Panc1 (cell line): ENCODE measurements at regions not wholly inside any gene's neighbourhood (a gene's known extent, or its start where the extent isn't known, plus 50 kb on each side); places are given as distances from the start of the nearest gene placed in this dataset.
"Not testable (repeated sequence)": the region's sequence is repeated elsewhere in the genome, so short reads cannot be mapped to it uniquely, and the experiment has no call there.

Experiments
- ATAC-seq: fragments of 200-7000 bp; cut with Tn5 transposase; 2 replicates; pipeline ENCODE4 v1.9.1; 2020; ENCODE audit warnings: mild to moderate bottlenecking, moderate library complexity
- BruUV-seq: library from RNA; stranded (reverse); fragments of 400-500 nt; replicated peaks from 2 replicates; lab custom pipeline; 2021; lab: Mats Ljungman, UMichigan
- CTCF ChIA-PET: fragments of 300-600 bp; sonication (Branson Sonifier 250); formaldehyde crosslinking; loops from one replicate; lab custom pipeline; 2022; ENCODE audit warnings: antibody characterized with exemption; lab: Charles Lee
- POLR2A ChIA-PET: fragments of 300-600 bp; sonication (Branson Sonifier 250); formaldehyde crosslinking; loops from one replicate; lab custom pipeline; 2022; ENCODE audit warnings: antibody characterized with exemption; lab: Charles Lee
- DNase-seq: peaks from one replicate; pipeline ENCODE4 v3.0.0-alpha.2; 2010; ENCODE audit warnings: low read depth, low spot score
- H3K27ac ChIP-seq: 2 replicates; pipeline ENCODE4 v1.5.1; 2011; ENCODE audit warnings: mild to moderate bottlenecking, low read length, inconsistent platforms
- H3K27me3 ChIP-seq: fragments of 200-500 bp; sonication (Bioruptor generic); 2 replicates; pipeline ENCODE4 v1.6.0; 2014; ENCODE audit warnings: low read length, inconsistent platforms; ENCODE audit not compliant: control insufficient read depth, insufficient read depth
- H3K36me3 ChIP-seq: fragments of 200-500 bp; sonication (Bioruptor generic); 2 replicates; pipeline ENCODE4 v1.5.1; 2014; ENCODE audit warnings: inconsistent platforms, mild to moderate bottlenecking, low read length, moderate library complexity; ENCODE audit not compliant: control insufficient read depth, insufficient read depth
- H3K4me1 ChIP-seq: 2 replicates; pipeline ENCODE4 v1.5.1; 2011; ENCODE audit warnings: inconsistent platforms, mild to moderate bottlenecking, low read length, moderate library complexity; ENCODE audit not compliant: control insufficient read depth, insufficient read depth
- H3K4me3 ChIP-seq, 2 experiments: 2 replicates each; pipeline ENCODE4 v1.5.1; 2011 to 2012; ENCODE audit warnings: low read depth in 2 of 2, low read length in 2 of 2, mild to moderate bottlenecking in 2 of 2, inconsistent platforms in 1 of 2, moderate library complexity in 1 of 2
- H3K9me3 ChIP-seq: fragments of 200-500 bp; sonication (Bioruptor generic); 2 replicates; pipeline ENCODE4 v1.5.1; 2014; ENCODE audit warnings: low read depth, mild to moderate bottlenecking, inconsistent platforms, low read length, moderate library complexity; ENCODE audit not compliant: control insufficient read depth, insufficient read depth
- SIN3A ChIP-seq: IDR thresholded peaks from 2 replicates; pipeline ENCODE4 v1.6.1; 2012; ENCODE audit warnings: low read depth, mild to moderate bottlenecking, low read length, moderate library complexity, borderline replicate concordance; ENCODE audit not compliant: insufficient read depth
- TCF7L2 ChIP-seq: IDR thresholded peaks from 2 replicates; pipeline ENCODE4 v1.6.1; 2011; ENCODE audit warnings: mild to moderate bottlenecking, low read depth, low read length, inconsistent platforms
- in situ Hi-C: cut with HindIII; loops from 2 replicates; pipeline ENCODE4 v1.10.0; 2016; ENCODE audit warnings: low sequenced_read_pairs, low pct_unique_long_range_greater_than_20kb
- intact Hi-C: fragments of 100-400 bp; cut with micrococcal nuclease; formaldehyde crosslinking; loops from one replicate; pipeline ENCODE4 v1.10.0; 2022; ENCODE audit not compliant: unreplicated experiment
- TF ChIP-seq, protein P1 (sequence below): fragments of 450-650 bp; IDR thresholded peaks from 2 replicates; pipeline ENCODE4 v1.5.1; 2017; ENCODE audit warnings: mild to moderate bottlenecking
- TF ChIP-seq, protein P2 (sequence below), 2 experiments: IDR thresholded peaks; 2 replicates each; pipeline ENCODE4 v1.6.1; 2011 to 2012; ENCODE audit warnings: low read depth in 2 of 2, control low read depth in 1 of 2, low read length in 1 of 2, mild to moderate bottlenecking in 1 of 2, moderate library complexity in 1 of 2; ENCODE audit not compliant: insufficient read depth in 1 of 2

DNA sequence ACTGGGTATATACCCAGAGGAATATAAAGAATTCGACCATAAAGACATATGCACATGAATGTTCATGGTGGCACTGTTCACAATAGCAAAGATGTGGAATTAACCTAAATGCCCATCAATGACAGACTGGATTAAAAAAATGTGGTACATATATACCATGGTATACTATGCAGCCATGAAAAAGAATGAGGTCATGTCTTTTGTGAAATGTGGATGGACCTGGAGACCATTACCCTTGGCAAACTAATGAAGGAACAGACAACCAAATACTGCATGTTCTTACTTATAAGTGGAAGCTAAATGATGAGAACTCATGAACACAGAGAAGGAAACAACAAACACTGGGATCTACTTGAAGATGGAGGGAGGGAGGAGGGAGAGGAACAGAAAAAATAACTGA is 186.7 kb upstream of the SSTR4 start:
- no peak overlapping the region for H3K27ac ChIP-seq
- no peaks in the 10 kb centered on the region for H3K36me3 ChIP-seq
- no peaks in the 10 kb centered on the region for H3K27me3 ChIP-seq
- ChIA-PET CTCF (no interaction called here), POLR2A (no interaction called here)
- no peaks in the 10 kb centered on the region for H3K9me3 ChIP-seq
- in situ Hi-C loops, result no loop called here
- H3K4me1 ChIP-seq, result no peaks in the 10 kb centered on the region
- BruUV-seq, result no TSS peak
- TF ChIP-seq SIN3A, result no peak
- intact Hi-C loops, result no loop called here
- no peak overlapping the region for H3K4me3 ChIP-seq
- ATAC-seq (no peak), DNase-seq (no peak)

DNA sequence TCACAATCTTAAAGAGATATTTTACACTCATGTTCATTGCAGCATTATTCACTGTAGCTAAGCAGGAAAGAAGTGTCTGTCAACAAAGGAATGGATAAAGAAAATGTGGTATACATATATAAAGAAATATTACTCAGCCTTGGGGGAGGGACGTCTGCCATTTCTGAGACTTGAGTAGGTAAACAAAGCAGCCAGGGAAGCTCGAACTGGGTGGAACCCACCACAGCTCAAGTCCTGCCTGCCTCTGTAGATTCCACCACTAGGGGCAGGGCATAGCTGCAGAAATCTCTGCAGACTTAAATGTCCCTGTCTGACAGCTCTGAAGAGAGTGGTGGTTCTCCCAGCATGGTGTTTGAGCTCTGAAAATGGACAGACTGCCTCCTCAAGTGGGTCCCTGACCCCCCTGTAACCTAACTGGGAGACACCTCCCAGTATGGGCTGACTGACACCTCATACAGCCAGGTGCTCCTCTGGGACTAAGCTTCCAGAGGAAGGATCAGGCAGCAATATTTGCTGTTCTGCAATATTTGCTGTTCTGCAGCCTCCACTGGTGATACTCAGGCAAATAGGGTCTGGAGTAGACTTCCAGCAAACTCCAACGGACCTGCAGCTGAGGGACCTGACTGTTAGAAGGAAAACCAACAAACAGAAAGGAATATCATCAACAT is 183.3 kb upstream of the SSTR4 start:
- intact Hi-C loops, H3K36me3 ChIP-seq, H3K4me3 ChIP-seq, H3K27ac ChIP-seq, BruUV-seq, DNase-seq, in situ Hi-C loops, H3K4me1 ChIP-seq, H3K27me3 ChIP-seq, CTCF ChIA-PET, POLR2A ChIA-PET, H3K9me3 ChIP-seq, ATAC-seq: not testable (repeated sequence)
- TF ChIP-seq, protein P1, sequence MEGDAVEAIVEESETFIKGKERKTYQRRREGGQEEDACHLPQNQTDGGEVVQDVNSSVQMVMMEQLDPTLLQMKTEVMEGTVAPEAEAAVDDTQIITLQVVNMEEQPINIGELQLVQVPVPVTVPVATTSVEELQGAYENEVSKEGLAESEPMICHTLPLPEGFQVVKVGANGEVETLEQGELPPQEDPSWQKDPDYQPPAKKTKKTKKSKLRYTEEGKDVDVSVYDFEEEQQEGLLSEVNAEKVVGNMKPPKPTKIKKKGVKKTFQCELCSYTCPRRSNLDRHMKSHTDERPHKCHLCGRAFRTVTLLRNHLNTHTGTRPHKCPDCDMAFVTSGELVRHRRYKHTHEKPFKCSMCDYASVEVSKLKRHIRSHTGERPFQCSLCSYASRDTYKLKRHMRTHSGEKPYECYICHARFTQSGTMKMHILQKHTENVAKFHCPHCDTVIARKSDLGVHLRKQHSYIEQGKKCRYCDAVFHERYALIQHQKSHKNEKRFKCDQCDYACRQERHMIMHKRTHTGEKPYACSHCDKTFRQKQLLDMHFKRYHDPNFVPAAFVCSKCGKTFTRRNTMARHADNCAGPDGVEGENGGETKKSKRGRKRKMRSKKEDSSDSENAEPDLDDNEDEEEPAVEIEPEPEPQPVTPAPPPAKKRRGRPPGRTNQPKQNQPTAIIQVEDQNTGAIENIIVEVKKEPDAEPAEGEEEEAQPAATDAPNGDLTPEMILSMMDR, result peak; percentile 73

DNA sequence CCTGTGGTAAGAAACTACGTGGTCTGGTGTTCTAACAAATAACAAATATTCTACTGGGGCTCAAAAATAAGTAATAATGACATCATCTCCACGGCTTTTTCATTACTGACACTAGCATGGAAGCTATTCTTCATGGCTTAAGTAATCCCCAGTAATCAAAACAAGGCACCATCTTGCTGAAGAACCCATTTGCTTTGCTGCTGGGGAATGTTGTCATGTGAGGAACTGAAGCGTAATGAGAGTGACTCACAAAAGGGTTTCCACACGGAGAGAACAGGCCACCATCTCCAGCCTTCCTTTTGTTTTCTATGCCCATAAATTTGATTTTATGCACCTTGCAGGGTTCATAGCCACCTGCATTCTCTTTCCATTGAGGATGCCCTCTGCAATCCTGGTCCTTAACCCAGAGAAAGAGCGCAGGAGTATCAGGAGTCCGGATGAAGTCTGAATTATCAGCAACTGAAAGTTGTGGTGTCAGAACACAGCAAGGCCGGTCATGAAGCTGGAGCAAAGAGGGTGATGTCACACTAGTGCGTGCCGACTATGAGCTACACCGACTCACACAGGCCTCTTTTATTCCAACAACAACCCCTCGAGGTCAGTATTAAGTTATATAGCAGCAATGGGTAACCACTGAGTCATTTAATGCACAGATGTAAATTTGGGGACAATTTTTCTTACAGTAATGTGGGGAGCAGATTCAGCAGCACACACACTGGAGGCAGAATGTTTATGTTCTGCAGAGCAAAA is 173.7 kb upstream of the SSTR4 start:
- ChIA-PET CTCF (no interaction called here), POLR2A (no interaction called here)
- Histone ChIP-seq H3K27me3 (no peaks in the 10 kb centered on the region), H3K9me3 (no peaks in the 10 kb centered on the region), H3K4me3 (no peak overlapping the region), H3K4me1 (no peaks in the 10 kb centered on the region), H3K27ac (no peak overlapping the region), H3K36me3 (no peaks in the 10 kb centered on the region)
- DNase-seq, result no peak
- BruUV-seq, result no TSS peak
- intact Hi-C loops, result no loop called here
- in situ Hi-C loops, result no loop called here
- ATAC-seq, result no peak
- no peak for TF ChIP-seq TCF7L2
- TF ChIP-seq SIN3A, result no peak
- TF ChIP-seq, protein P2, sequence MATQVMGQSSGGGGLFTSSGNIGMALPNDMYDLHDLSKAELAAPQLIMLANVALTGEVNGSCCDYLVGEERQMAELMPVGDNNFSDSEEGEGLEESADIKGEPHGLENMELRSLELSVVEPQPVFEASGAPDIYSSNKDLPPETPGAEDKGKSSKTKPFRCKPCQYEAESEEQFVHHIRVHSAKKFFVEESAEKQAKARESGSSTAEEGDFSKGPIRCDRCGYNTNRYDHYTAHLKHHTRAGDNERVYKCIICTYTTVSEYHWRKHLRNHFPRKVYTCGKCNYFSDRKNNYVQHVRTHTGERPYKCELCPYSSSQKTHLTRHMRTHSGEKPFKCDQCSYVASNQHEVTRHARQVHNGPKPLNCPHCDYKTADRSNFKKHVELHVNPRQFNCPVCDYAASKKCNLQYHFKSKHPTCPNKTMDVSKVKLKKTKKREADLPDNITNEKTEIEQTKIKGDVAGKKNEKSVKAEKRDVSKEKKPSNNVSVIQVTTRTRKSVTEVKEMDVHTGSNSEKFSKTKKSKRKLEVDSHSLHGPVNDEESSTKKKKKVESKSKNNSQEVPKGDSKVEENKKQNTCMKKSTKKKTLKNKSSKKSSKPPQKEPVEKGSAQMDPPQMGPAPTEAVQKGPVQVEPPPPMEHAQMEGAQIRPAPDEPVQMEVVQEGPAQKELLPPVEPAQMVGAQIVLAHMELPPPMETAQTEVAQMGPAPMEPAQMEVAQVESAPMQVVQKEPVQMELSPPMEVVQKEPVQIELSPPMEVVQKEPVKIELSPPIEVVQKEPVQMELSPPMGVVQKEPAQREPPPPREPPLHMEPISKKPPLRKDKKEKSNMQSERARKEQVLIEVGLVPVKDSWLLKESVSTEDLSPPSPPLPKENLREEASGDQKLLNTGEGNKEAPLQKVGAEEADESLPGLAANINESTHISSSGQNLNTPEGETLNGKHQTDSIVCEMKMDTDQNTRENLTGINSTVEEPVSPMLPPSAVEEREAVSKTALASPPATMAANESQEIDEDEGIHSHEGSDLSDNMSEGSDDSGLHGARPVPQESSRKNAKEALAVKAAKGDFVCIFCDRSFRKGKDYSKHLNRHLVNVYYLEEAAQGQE (IDR thresholded peaks at IDR 0.05; ENCODE audit: insufficient read depth in 1 of 2, low read depth in 2 of 2, low read length in 1 of 2), result no peak
- TF ChIP-seq, protein P1, result no peak
